HEK293T (cell line): ENCODE measurements at regions not wholly inside any gene's neighbourhood (a gene's known extent, or its start where the extent isn't known, plus 50 kb on each side); places are given as distances from the start of the nearest gene placed in this dataset.

Experiments
- ARNT ChIP-seq: fragments of 450-650 bp; IDR thresholded peaks from 2 replicates; pipeline ENCODE4 v1.6.1; 2017; ENCODE audit warnings: mild to moderate bottlenecking
- ELF4 ChIP-seq: fragments of 450-650 bp; IDR thresholded peaks from 2 replicates; pipeline ENCODE4 v1.6.1; 2017; ENCODE audit warnings: antibody characterized with exemption
- FOXA1 ChIP-seq: fragments of 450-650 bp; IDR thresholded peaks from 2 replicates; pipeline ENCODE4 v1.6.1; 2016; ENCODE audit warnings: mild to moderate bottlenecking
- FOXK2 ChIP-seq: fragments of 450-650 bp; IDR thresholded peaks from 2 replicates; pipeline ENCODE4 v1.6.1; 2016; ENCODE audit warnings: mild to moderate bottlenecking
- SP1 ChIP-seq: fragments of 450-650 bp; IDR thresholded peaks from 2 replicates; pipeline ENCODE4 v1.6.1; 2017

DNA sequence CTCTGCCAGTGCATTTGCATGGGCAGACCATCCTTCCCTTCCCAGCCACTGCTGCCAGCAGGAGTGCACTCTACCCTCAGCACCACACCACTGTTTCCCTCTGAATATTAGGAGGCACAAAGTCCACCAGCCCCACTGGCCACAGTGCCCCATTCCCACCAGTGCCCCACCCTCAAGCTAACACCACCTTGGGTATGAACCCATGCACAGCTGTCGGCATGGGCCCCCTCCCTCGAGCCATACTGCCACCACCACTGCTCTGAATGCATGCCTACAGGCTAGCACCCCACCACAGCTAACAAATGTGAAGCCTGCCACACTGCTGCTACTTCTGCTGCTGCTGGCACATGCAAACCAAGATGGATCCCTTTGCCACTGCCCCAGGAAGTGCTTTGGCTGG lies 810.4 kb downstream of the TRAM1L1 start:
- no peak for TF ChIP-seq SP1
- no peak for TF ChIP-seq FOXA1
- no peak for TF ChIP-seq FOXK2
- TF ChIP-seq ELF4, result no peak
- TF ChIP-seq ARNT, result no peak
